K562 (cell line): ENCODE measurements at regions not wholly inside any gene's neighbourhood (a gene's known extent, or its start where the extent isn't known, plus 50 kb on each side); places are given as distances from the start of the nearest gene placed in this dataset.

Experiments
- REST ChIP-seq, 2 experiments: fragments of 450-650 bp; formaldehyde crosslinking in 1 of 2; IDR thresholded peaks; 2 replicates each; pipeline versions ENCODE4 v1.4.0 to v1.6.1; 2014 to 2020; ENCODE audit warnings: mild to moderate bottlenecking in 2 of 2, borderline replicate concordance in 1 of 2, low read depth in 1 of 2
- TBL1XR1 ChIP-seq, 2 experiments: IDR thresholded peaks; 2 replicates each; pipeline ENCODE4 v1.6.1; 2012; ENCODE audit warnings: improper control_type of control experiment in 2 of 2, low read length in 2 of 2, mild to moderate bottlenecking in 1 of 2
- THAP12 ChIP-seq: fragments of 250-450 bp; sonication (Bioruptor Pico); IDR thresholded peaks from 2 replicates; pipeline ENCODE4 v1.9.0; 2021; ENCODE audit warnings: mild to moderate bottlenecking, inconsistent platforms
- ZBTB40 ChIP-seq, 2 experiments: fragments of 450-650 bp in 1 of 2; sonication (generic) in 1 of 2; formaldehyde crosslinking in 1 of 2; IDR thresholded peaks; 2 replicates each; pipeline versions ENCODE4 v1.7.1 to v1.9.0; 2016 to 2022; ENCODE audit warnings: inconsistent platforms in 1 of 2, mild to moderate bottlenecking in 1 of 2, missing genetic modification reagents in 1 of 2
- ZNF133 ChIP-seq: fragments of 250-450 bp; sonication (Bioruptor Pico); IDR thresholded peaks from 2 replicates; pipeline ENCODE4 v1.4.0; 2020; ENCODE audit warnings: mild to moderate bottlenecking

- TF ChIP-seq REST (IDR thresholded peaks at IDR 0.05; ENCODE audit: borderline replicate concordance), result no peak
- TF ChIP-seq REST (CRISPR knock-in tag; IDR thresholded peaks at IDR 0.05; ENCODE audit: low read depth), result 0 out of 2 replicates have a peak, but pooled peaks have one; percentile 49
- no peak for TF ChIP-seq TBL1XR1 (IDR thresholded peaks at IDR 0.05; ENCODE audit: low read length in 2 of 2)
- no peak for TF ChIP-seq ZBTB40 (IDR thresholded peaks at IDR 0.05)
- TF ChIP-seq ZBTB40 (CRISPR knock-in tag; IDR thresholded peaks at IDR 0.05), result no peak
- 0 out of 2 replicates have a peak, but pooled peaks have one; percentile 49 for TF ChIP-seq THAP12 (CRISPR knock-in tag)
- TF ChIP-seq ZNF133 (CRISPR knock-in tag), result no peak
Measured at GRCh38 chr16:79870016-79870886, 269.7 kb upstream of the MAF start (continued).
